ENCODE measurements at regions not wholly inside any gene's neighbourhood (a gene's known extent, or its start where the extent isn't known, plus 50 kb on each side); places are given as distances from the start of the nearest gene placed in this dataset.
A peak's percentile ranks its signal among the peaks of the same experiment; 100 is the strongest.
"Not testable (repeated sequence)": the region's sequence is repeated elsewhere in the genome, so short reads cannot be mapped to it uniquely, and the experiment has no call there.

DNA sequence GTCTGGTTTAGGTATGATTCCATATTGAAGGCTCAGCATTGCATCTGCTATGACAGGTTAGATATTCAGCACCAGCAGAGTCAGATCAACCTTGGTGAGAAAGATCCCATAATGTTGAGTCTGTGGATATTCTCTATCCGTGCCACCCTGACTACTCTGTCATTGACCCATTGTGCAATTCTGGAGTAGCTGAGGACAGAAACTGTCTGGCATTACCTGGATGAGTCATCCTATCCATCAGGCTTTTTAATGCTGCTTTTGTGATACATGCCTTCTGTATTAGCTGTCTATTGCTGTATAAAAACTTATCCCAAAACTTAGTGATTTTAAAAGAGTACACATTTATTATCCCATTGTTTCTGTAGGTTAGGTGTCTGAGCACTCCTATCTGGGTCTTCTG, 189.1 kb upstream of the FAT3 start:
- ChIA-PET CTCF (no interaction called here), POLR2A (no interaction called here)
- no TSS peak for BruUV-seq (replicated peaks)
- no peaks in the 10 kb centered on the region for H3K4me1 ChIP-seq
- H3K9me3 ChIP-seq = no peaks in the 10 kb centered on the region
- TF ChIP-seq, protein P1, sequence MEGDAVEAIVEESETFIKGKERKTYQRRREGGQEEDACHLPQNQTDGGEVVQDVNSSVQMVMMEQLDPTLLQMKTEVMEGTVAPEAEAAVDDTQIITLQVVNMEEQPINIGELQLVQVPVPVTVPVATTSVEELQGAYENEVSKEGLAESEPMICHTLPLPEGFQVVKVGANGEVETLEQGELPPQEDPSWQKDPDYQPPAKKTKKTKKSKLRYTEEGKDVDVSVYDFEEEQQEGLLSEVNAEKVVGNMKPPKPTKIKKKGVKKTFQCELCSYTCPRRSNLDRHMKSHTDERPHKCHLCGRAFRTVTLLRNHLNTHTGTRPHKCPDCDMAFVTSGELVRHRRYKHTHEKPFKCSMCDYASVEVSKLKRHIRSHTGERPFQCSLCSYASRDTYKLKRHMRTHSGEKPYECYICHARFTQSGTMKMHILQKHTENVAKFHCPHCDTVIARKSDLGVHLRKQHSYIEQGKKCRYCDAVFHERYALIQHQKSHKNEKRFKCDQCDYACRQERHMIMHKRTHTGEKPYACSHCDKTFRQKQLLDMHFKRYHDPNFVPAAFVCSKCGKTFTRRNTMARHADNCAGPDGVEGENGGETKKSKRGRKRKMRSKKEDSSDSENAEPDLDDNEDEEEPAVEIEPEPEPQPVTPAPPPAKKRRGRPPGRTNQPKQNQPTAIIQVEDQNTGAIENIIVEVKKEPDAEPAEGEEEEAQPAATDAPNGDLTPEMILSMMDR (IDR thresholded peaks at IDR 0.05; ENCODE audit: insufficient read depth in 1 of 2, low read depth in 1 of 2, low read length in 1 of 2, severe bottlenecking in 1 of 2, unreplicated experiment in 1 of 2) = no peak
- Mint-ChIP-seq H3K9me3 (ENCODE audit: unreplicated experiment) (no peaks in the 10 kb centered on the region), H3K4me3 (ENCODE audit: unreplicated experiment) (no peak overlapping the region), H3K4me1 (ENCODE audit: low read depth, unreplicated experiment) (no peaks in the 10 kb centered on the region), H3K27ac (ENCODE audit: unreplicated experiment) (no peak overlapping the region), H3K27me3 (ENCODE audit: insufficient read depth, unreplicated experiment) (no peaks in the 10 kb centered on the region), H3K36me3 (ENCODE audit: insufficient read depth, unreplicated experiment) (no peaks in the 10 kb centered on the region)
- intact Hi-C loops (cut with micrococcal nuclease; ENCODE audit: unreplicated experiment) = no loop called here
- no peaks in the 10 kb centered on the region for H3K27me3 ChIP-seq (replicated peaks; ENCODE audit: control insufficient read depth, insufficient read depth, low read length)
- H3K36me3 ChIP-seq (ENCODE audit: control insufficient read depth, insufficient read depth, low read length) = no peaks in the 10 kb centered on the region
- no peak for DNase-seq
- H3K4me3 ChIP-seq (ENCODE audit: low read depth, low read length) = no peak overlapping the region

- H3K27me3 ChIP-seq (replicated peaks; ENCODE audit: control insufficient read depth, insufficient read depth, low read length); H3K27me3 Mint-ChIP-seq (ENCODE audit: insufficient read depth, unreplicated experiment); H3K36me3 ChIP-seq (ENCODE audit: control insufficient read depth, insufficient read depth, low read length); H3K4me1 ChIP-seq; H3K9me3 ChIP-seq; H3K4me3 Mint-ChIP-seq (ENCODE audit: unreplicated experiment); H3K4me3 ChIP-seq (ENCODE audit: low read depth, low read length); intact Hi-C loops (cut with micrococcal nuclease; ENCODE audit: unreplicated experiment); H3K27ac Mint-ChIP-seq (ENCODE audit: unreplicated experiment); POLR2A ChIA-PET; H3K4me1 Mint-ChIP-seq (ENCODE audit: low read depth, unreplicated experiment); BruUV-seq (replicated peaks); CTCF ChIA-PET; H3K36me3 Mint-ChIP-seq (ENCODE audit: insufficient read depth, unreplicated experiment): not testable (repeated sequence)
- H3K9me3 Mint-ChIP-seq (ENCODE audit: unreplicated experiment) = peaks cover 12% of the 10 kb centered on the region
- DNase-seq = peak in 1 of 2 experiments; percentile 14
These were observed 197.5 kb upstream of the FAT3 start for GRCh38 chr11:92027136-92027535.

DNA sequence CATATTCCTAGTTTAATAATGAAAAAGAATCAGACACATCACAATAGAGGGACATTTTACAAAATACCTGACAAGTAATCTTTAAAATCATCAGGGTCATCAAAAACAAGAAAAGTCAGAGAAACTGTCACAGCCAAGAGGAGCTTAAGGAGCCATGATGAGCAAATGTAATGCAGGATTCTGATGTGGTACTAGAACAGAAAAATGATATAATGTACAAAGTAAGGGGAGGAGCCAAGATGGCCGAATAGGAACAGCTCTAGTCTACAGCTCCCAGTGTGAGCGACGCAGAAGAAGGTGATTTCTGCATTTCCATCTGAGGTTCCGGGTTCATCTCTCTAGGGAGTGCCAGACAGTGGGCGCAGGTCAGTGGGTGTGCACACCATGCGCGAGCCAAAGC, 198.0 kb upstream of the FAT3 start:
- BruUV-seq (replicated peaks) = no TSS peak
- no peak for DNase-seq
- TF ChIP-seq, protein P1 (IDR thresholded peaks at IDR 0.05; ENCODE audit: insufficient read depth in 1 of 2, low read depth in 1 of 2, low read length in 1 of 2, severe bottlenecking in 1 of 2, unreplicated experiment in 1 of 2) = no peak
- POLR2A ChIA-PET = no interaction called here
- H3K4me1 ChIP-seq = no peaks in the 10 kb centered on the region
- intact Hi-C loops (cut with micrococcal nuclease; ENCODE audit: unreplicated experiment) = no loop called here
- H3K27me3 ChIP-seq (replicated peaks; ENCODE audit: control insufficient read depth, insufficient read depth, low read length) = no peaks in the 10 kb centered on the region
- Mint-ChIP-seq H3K9me3 (ENCODE audit: unreplicated experiment) (peaks cover 12% of the 10 kb centered on the region), H3K4me1 (ENCODE audit: low read depth, unreplicated experiment) (no peaks in the 10 kb centered on the region), H3K4me3 (ENCODE audit: unreplicated experiment) (no peak overlapping the region), H3K27ac (ENCODE audit: unreplicated experiment) (no peak overlapping the region), H3K27me3 (ENCODE audit: insufficient read depth, unreplicated experiment) (no peaks in the 10 kb centered on the region), H3K36me3 (ENCODE audit: insufficient read depth, unreplicated experiment) (no peaks in the 10 kb centered on the region)
- H3K4me3 ChIP-seq (ENCODE audit: low read depth, low read length) = no peak overlapping the region
- H3K36me3 ChIP-seq (ENCODE audit: control insufficient read depth, insufficient read depth, low read length) = no peaks in the 10 kb centered on the region
- CTCF ChIA-PET = no interaction called here
- no peaks in the 10 kb centered on the region; the same call in 1 of the 2 replicates for H3K9me3 ChIP-seq

DNA sequence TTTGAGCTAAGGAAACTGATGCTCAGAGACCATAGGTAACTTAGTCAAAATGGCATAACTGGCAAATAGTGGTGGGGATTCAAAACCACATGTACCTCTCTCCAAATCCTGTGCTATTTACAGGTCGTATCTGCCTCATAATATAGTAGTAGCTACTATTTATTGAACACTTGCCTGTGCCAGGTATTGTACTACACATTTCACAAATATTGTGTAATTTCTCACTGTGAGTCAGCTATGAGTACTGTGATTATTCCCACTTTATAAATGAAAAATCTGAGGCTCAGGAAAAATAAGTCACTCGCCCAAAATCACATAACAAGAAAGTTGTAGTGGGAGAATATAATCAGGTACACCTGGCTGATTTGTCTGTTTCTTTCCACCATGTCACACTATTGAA, 199.8 kb upstream of the FAT3 start:
- H3K9me3 Mint-ChIP-seq (ENCODE audit: unreplicated experiment) = peaks cover 23% of the 10 kb centered on the region
- Histone ChIP-seq H3K4me1 (no peaks in the 10 kb centered on the region), H3K36me3 (ENCODE audit: control insufficient read depth, insufficient read depth, low read length) (no peaks in the 10 kb centered on the region), H3K9me3 (no peaks in the 10 kb centered on the region; the same call in 1 of the 2 replicates), H3K4me3 (ENCODE audit: low read depth, low read length) (no peak overlapping the region), H3K27me3 (replicated peaks; ENCODE audit: control insufficient read depth, insufficient read depth, low read length) (no peaks in the 10 kb centered on the region)
- TF ChIP-seq, protein P1 (IDR thresholded peaks at IDR 0.05; ENCODE audit: insufficient read depth in 1 of 2, low read depth in 1 of 2, low read length in 1 of 2, severe bottlenecking in 1 of 2, unreplicated experiment in 1 of 2) = no peak
- CTCF ChIA-PET = no interaction called here
- H3K36me3 Mint-ChIP-seq (ENCODE audit: insufficient read depth, unreplicated experiment) = no peaks in the 10 kb centered on the region
- no peak overlapping the region for H3K4me3 Mint-ChIP-seq (ENCODE audit: unreplicated experiment)
- no peaks in the 10 kb centered on the region for H3K4me1 Mint-ChIP-seq (ENCODE audit: low read depth, unreplicated experiment)
- intact Hi-C loops (cut with micrococcal nuclease; ENCODE audit: unreplicated experiment) = no loop called here
- peaks cover 3% of the 10 kb centered on the region for H3K27me3 Mint-ChIP-seq (ENCODE audit: insufficient read depth, unreplicated experiment)
- DNase-seq = no peak
- POLR2A ChIA-PET = no interaction called here
- no peak overlapping the region for H3K27ac Mint-ChIP-seq (ENCODE audit: unreplicated experiment)
- no TSS peak for BruUV-seq (replicated peaks)

Data from Caco-2 (cell line).